PFSK-1 (cell line): ENCODE measurements at regions not wholly inside any gene's neighbourhood (a gene's known extent, or its start where the extent isn't known, plus 50 kb on each side); places are given as distances from the start of the nearest gene placed in this dataset.

ENCODE experiments used
- POLR2AphosphoS5 ChIP-seq: IDR thresholded peaks from 2 replicates; pipeline ENCODE4 v1.6.1; 2012; ENCODE audit warnings: low read depth, mild to moderate bottlenecking, control low read depth, low read length, moderate library complexity
- REST ChIP-seq, 2 experiments: IDR thresholded peaks; 2 replicates each; pipeline versions ENCODE4 v1.6.1 to v1.8.0; 2011 to 2012; ENCODE audit warnings: low read depth in 2 of 2, low read length in 2 of 2, control low read depth in 1 of 2, inconsistent platforms in 1 of 2, mild to moderate bottlenecking in 1 of 2, moderate library complexity in 1 of 2; ENCODE audit not compliant: insufficient read depth in 1 of 2
- SIN3A ChIP-seq: IDR thresholded peaks from 2 replicates; pipeline ENCODE4 v1.6.1; 2012; ENCODE audit warnings: mild to moderate bottlenecking, low read length, moderate library complexity, borderline replicate concordance; ENCODE audit not compliant: insufficient read depth
- TAF1 ChIP-seq: IDR thresholded peaks from 2 replicates; pipeline ENCODE4 v1.6.1; 2012; ENCODE audit warnings: low read length, control low read depth, borderline replicate concordance; ENCODE audit not compliant: insufficient read depth

- TF ChIP-seq POLR2AphosphoS5 (no peak), REST (IDR thresholded peaks at IDR 0.05; ENCODE audit: insufficient read depth in 1 of 2, low read depth in 2 of 2, low read length in 2 of 2) (no peak), TAF1 (no peak), SIN3A (no peak)
Measured at GRCh38 chr2:149738767-149739166, 151.2 kb upstream of the MMADHC start.
